H1 (cell line): ENCODE measurements at regions not wholly inside any gene's neighbourhood (a gene's known extent, or its start where the extent isn't known, plus 50 kb on each side); places are given as distances from the start of the nearest gene placed in this dataset.

ENCODE experiments used
- KDM1A ChIP-seq: fragments of 200-600, 300-600 bp; sonication (generic); IDR thresholded peaks from 2 replicates; pipeline ENCODE4 v1.7.1; 2016; ENCODE audit warnings: mild to moderate bottlenecking, low read length, borderline replicate concordance
- KDM4A ChIP-seq: IDR thresholded peaks from one replicate; pipeline ENCODE4 v1.7.1; 2012; ENCODE audit warnings: low read depth, mild to moderate bottlenecking, moderate library complexity, low read length, inconsistent platforms; ENCODE audit not compliant: severe bottlenecking
- POLR2A ChIP-seq, 2 experiments: IDR thresholded peaks; 1 replicate in 1 of 2; 2 replicates in 1 of 2; pipeline ENCODE4 v1.6.1; 2011; ENCODE audit warnings: low read depth in 2 of 2, low read length in 2 of 2, mild to moderate bottlenecking in 2 of 2; ENCODE audit errors: control extremely low read depth in 1 of 2
- SIX5 ChIP-seq: IDR thresholded peaks from 2 replicates; pipeline ENCODE4 v1.6.1; 2011; ENCODE audit warnings: mild to moderate bottlenecking, low read depth, low read length
- ZNF274 ChIP-seq: IDR thresholded peaks from 2 replicates; pipeline ENCODE4 v1.7.0; 2012; ENCODE audit warnings: low read length, borderline replicate concordance; ENCODE audit errors: extremely low read depth

DNA sequence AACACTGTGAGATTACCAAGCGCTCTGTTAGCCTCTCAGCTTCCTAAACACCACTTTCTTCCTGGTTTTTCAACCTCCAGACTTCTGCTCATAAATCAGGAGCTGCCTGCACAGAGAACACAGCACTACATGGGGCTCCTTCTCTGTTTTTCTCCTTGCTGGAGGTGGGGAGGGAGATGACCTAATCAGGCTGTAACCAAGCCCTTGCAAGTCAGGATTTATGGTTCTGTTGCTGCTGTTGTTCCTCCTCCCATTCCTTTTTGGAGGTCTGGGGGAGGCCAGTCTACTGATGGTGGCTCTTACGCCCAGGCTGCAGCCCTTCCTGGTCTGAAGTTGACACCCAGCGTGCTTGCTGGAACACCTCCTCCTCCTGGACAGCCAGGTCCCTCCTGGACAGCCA is 80.9 kb upstream of the AJAP1 start (continued):
- no peak for TF ChIP-seq KDM1A
- TF ChIP-seq POLR2A (IDR thresholded peaks at IDR 0.05; ENCODE audit: control extremely low read depth in 1 of 2, low read depth in 2 of 2, low read length in 2 of 2), result no peak
- TF ChIP-seq KDM4A, result no peak
- TF ChIP-seq SIX5, result no peak
- TF ChIP-seq ZNF274, result no peak
